ENCODE measurements at regions not wholly inside any gene's neighbourhood (a gene's known extent, or its start where the extent isn't known, plus 50 kb on each side); places are given as distances from the start of the nearest gene placed in this dataset.

- ChIA-PET CTCF (no interaction called here), POLR2A (ENCODE audit: unreplicated experiment) (no interaction called here)
- 0 out of 2 replicates have a peak overlapping the region, but pooled peaks have one; percentile 22 for H3K4me2 ChIP-seq (ENCODE audit: low read length)
- no peak overlapping the region for H3K27ac ChIP-seq (ENCODE audit: low read length)
- ATAC-seq (no peak), DNase-seq (peak; percentile 66)
- H4K20me1 ChIP-seq (ENCODE audit: low read length) = no peaks in the 10 kb centered on the region
- H3K9me2 ChIP-seq (replicated peaks; ENCODE audit: low read length) = no peaks in the 10 kb centered on the region
- no TSS peak for BruUV-seq (replicated peaks)
- H3K79me2 ChIP-seq (ENCODE audit: low read length) = no peaks in the 10 kb centered on the region
- no peaks in the 10 kb centered on the region for H3K27me3 ChIP-seq (ENCODE audit: low read length)
- no peaks in the 10 kb centered on the region for H3K36me3 ChIP-seq (ENCODE audit: low read depth, low read length)
- H3K4me1 ChIP-seq (ENCODE audit: insufficient read depth, low read length) = peaks cover 18% of the 10 kb centered on the region
- intact Hi-C loops (cut with micrococcal nuclease) = no loop called here
- no peak overlapping the region for H3K9ac ChIP-seq (ENCODE audit: low read length)
- no peak overlapping the region for H3K4me3 ChIP-seq (ENCODE audit: low read length)
- no peak overlapping the region for H2AFZ ChIP-seq (ENCODE audit: low read length)
- H3F3A ChIP-seq (ENCODE audit: low read length, unreplicated experiment) = no peaks in the 10 kb centered on the region
- no peaks in the 10 kb centered on the region for H3K9me3 ChIP-seq (ENCODE audit: low read length)
- TF ChIP-seq EZH2 (IDR thresholded peaks at IDR 0.05; ENCODE audit: low read length, unreplicated experiment) = no peak
- TF ChIP-seq CTCF (conservative IDR thresholded peaks at IDR 0.05; ENCODE audit: low read depth, low read length) = no peak
- TF ChIP-seq EZH2phosphoT487 (IDR thresholded peaks at IDR 0.05; ENCODE audit: borderline replicate concordance, low read length) = no peak
Measured at GRCh38 chr4:188989371-188989770, 850.1 kb downstream of the TRIML1 start.

- TF ChIP-seq EZH2 (IDR thresholded peaks at IDR 0.05; ENCODE audit: low read length, unreplicated experiment) (no peak), CTCF (conservative IDR thresholded peaks at IDR 0.05; ENCODE audit: low read depth, low read length) (no peak), EZH2phosphoT487 (IDR thresholded peaks at IDR 0.05; ENCODE audit: borderline replicate concordance, low read length) (no peak)
- intact Hi-C loops (cut with micrococcal nuclease) = no loop called here
- no peaks in the 10 kb centered on the region for H4K20me1 ChIP-seq (ENCODE audit: low read length)
- ATAC-seq = no peak
- no peak overlapping the region for H3K9ac ChIP-seq (ENCODE audit: low read length)
- no peak overlapping the region for H2AFZ ChIP-seq (ENCODE audit: low read length)
- ChIA-PET POLR2A (ENCODE audit: unreplicated experiment) (no interaction called here), CTCF (no interaction called here)
- no peaks in the 10 kb centered on the region for H3K9me3 ChIP-seq (ENCODE audit: low read length)
- no peak overlapping the region for H3K4me2 ChIP-seq (ENCODE audit: low read length)
- no peaks in the 10 kb centered on the region for H3K27me3 ChIP-seq (ENCODE audit: low read length)
- no peaks in the 10 kb centered on the region for H3F3A ChIP-seq (ENCODE audit: low read length, unreplicated experiment)
- no peaks in the 10 kb centered on the region for H3K36me3 ChIP-seq (ENCODE audit: low read depth, low read length)
- no TSS peak for BruUV-seq (replicated peaks)
- H3K27ac ChIP-seq (ENCODE audit: low read length) = no peak overlapping the region
- peak; percentile 19 for DNase-seq
- no peaks in the 10 kb centered on the region for H3K9me2 ChIP-seq (replicated peaks; ENCODE audit: low read length)
- no peak overlapping the region for H3K4me3 ChIP-seq (ENCODE audit: low read length)
- 0 out of 2 replicates have a peak, but pooled peaks cover 3% of the 10 kb centered on the region for H3K4me1 ChIP-seq (ENCODE audit: insufficient read depth, low read length)
- no peaks in the 10 kb centered on the region for H3K79me2 ChIP-seq (ENCODE audit: low read length)
Measured at GRCh38 chr4:188992706-188993105, 853.5 kb downstream of the TRIML1 start.

GRCh38 chr4:188993871-188994270 is 854.6 kb downstream of the TRIML1 start:
- H3K9me2 ChIP-seq (replicated peaks; ENCODE audit: low read length) = no peaks in the 10 kb centered on the region
- H4K20me1 ChIP-seq (ENCODE audit: low read length) = no peaks in the 10 kb centered on the region
- TF ChIP-seq CTCF (conservative IDR thresholded peaks at IDR 0.05; ENCODE audit: low read depth, low read length) (no peak), EZH2 (IDR thresholded peaks at IDR 0.05; ENCODE audit: low read length, unreplicated experiment) (no peak), EZH2phosphoT487 (IDR thresholded peaks at IDR 0.05; ENCODE audit: borderline replicate concordance, low read length) (no peak)
- H3K4me1 ChIP-seq (ENCODE audit: insufficient read depth, low read length) = 0 out of 2 replicates have a peak, but pooled peaks cover 2% of the 10 kb centered on the region
- no peaks in the 10 kb centered on the region for H3K9me3 ChIP-seq (ENCODE audit: low read length)
- no peak for ATAC-seq
- no peaks in the 10 kb centered on the region for H3K36me3 ChIP-seq (ENCODE audit: low read depth, low read length)
- no peaks in the 10 kb centered on the region for H3K27me3 ChIP-seq (ENCODE audit: low read length)
- no peak overlapping the region for H3K4me2 ChIP-seq (ENCODE audit: low read length)
- H3K4me3 ChIP-seq (ENCODE audit: low read length) = no peak overlapping the region
- no peaks in the 10 kb centered on the region for H3K79me2 ChIP-seq (ENCODE audit: low read length)
- no peak overlapping the region for H3K9ac ChIP-seq (ENCODE audit: low read length)
- H2AFZ ChIP-seq (ENCODE audit: low read length) = no peak overlapping the region
- no peaks in the 10 kb centered on the region for H3F3A ChIP-seq (ENCODE audit: low read length, unreplicated experiment)
- CTCF ChIA-PET = no interaction called here
- intact Hi-C loops (cut with micrococcal nuclease) = no loop called here
- POLR2A ChIA-PET (ENCODE audit: unreplicated experiment) = no interaction called here
- no TSS peak for BruUV-seq (replicated peaks)
- no peak overlapping the region for H3K27ac ChIP-seq (ENCODE audit: low read length)
- no peak for DNase-seq

Measured in PC-3 (cell line).